Glutamatergic neuron (in vitro differentiated cells): ENCODE measurements at regions not wholly inside any gene's neighbourhood (a gene's known extent, or its start where the extent isn't known, plus 50 kb on each side); places are given as distances from the start of the nearest gene placed in this dataset.

Experiments used
- DNase-seq: peaks from one replicate; pipeline ENCODE4 v3.0.0; 2022
- H3K27ac Mint-ChIP-seq: one replicate; pipeline ENCODE4 v1.8.0; 2020; ENCODE audit warnings: mild to moderate bottlenecking, mixed read lengths, inconsistent platforms; ENCODE audit not compliant: unreplicated experiment
- H3K27me3 Mint-ChIP-seq: one replicate; pipeline ENCODE4 v1.8.0; 2020; ENCODE audit warnings: mild to moderate bottlenecking, moderate library complexity, mixed read lengths, inconsistent platforms; ENCODE audit not compliant: unreplicated experiment
- H3K36me3 Mint-ChIP-seq: one replicate; pipeline ENCODE4 v1.8.0; 2020; ENCODE audit warnings: mild to moderate bottlenecking, mixed read lengths, inconsistent platforms; ENCODE audit not compliant: unreplicated experiment
- H3K4me1 Mint-ChIP-seq: one replicate; pipeline ENCODE4 v1.8.0; 2020; ENCODE audit warnings: mild to moderate bottlenecking, low read depth, mixed read lengths, inconsistent platforms; ENCODE audit not compliant: unreplicated experiment
- H3K4me3 Mint-ChIP-seq: one replicate; pipeline ENCODE4 v1.8.0; 2020; ENCODE audit warnings: mild to moderate bottlenecking, mixed read lengths, inconsistent platforms; ENCODE audit not compliant: unreplicated experiment
- H3K9me3 Mint-ChIP-seq: one replicate; pipeline ENCODE4 v1.8.0; 2020; ENCODE audit warnings: mild to moderate bottlenecking, moderate library complexity, mixed read lengths, inconsistent platforms; ENCODE audit not compliant: unreplicated experiment
- CTCF ChIP-seq: fragments of 200-600 bp; sonication (generic); IDR thresholded peaks from one replicate; pipeline ENCODE4 v1.5.0; 2021; ENCODE audit not compliant: partially characterized antibody, unreplicated experiment

GRCh38 chr12:97335115-97335514 lies 127.5 kb upstream of the RMST start:
- Mint-ChIP-seq H3K4me3 (no peak overlapping the region), H3K4me1 (no peaks in the 10 kb centered on the region), H3K27me3 (peaks cover 2% of the 10 kb centered on the region), H3K36me3 (no peaks in the 10 kb centered on the region), H3K27ac (no peak overlapping the region), H3K9me3 (no peaks in the 10 kb centered on the region)
- no peak for TF ChIP-seq CTCF
- DNase-seq: no peak

- Mint-ChIP-seq H3K9me3 (no peaks in the 10 kb centered on the region), H3K4me3 (no peak overlapping the region), H3K27ac (no peak overlapping the region), H3K4me1 (no peaks in the 10 kb centered on the region), H3K27me3 (peaks cover 4% of the 10 kb centered on the region), H3K36me3 (no peaks in the 10 kb centered on the region)
- DNase-seq: no peak
- TF ChIP-seq CTCF: no peak
Observed at GRCh38 chr12:97336900-97337751, 125.5 kb upstream of the RMST start.

- Mint-ChIP-seq H3K36me3 (no peaks in the 10 kb centered on the region), H3K27me3 (peaks cover 2% of the 10 kb centered on the region), H3K4me3 (no peak overlapping the region), H3K9me3 (no peaks in the 10 kb centered on the region), H3K27ac (no peak overlapping the region), H3K4me1 (peaks cover 6% of the 10 kb centered on the region)
- DNase-seq: no peak
- no peak for TF ChIP-seq CTCF
Observed at GRCh38 chr12:97342130-97342529, 120.5 kb upstream of the RMST start.

GRCh38 chr12:97347956-97348355 lies 114.6 kb upstream of the RMST start:
- H3K36me3 Mint-ChIP-seq: no peaks in the 10 kb centered on the region

More at GRCh38 chr12:97347956-97348355, 114.6 kb upstream of the RMST start:
- DNase-seq: no peak
- H3K4me1 Mint-ChIP-seq: peaks cover 6% of the 10 kb centered on the region
- no peak for TF ChIP-seq CTCF
- peaks cover 1% of the 10 kb centered on the region for H3K9me3 Mint-ChIP-seq
- H3K27me3 Mint-ChIP-seq: no peaks in the 10 kb centered on the region
- no peak overlapping the region for H3K4me3 Mint-ChIP-seq
- H3K27ac Mint-ChIP-seq: no peak overlapping the region
